Activated CD4-positive, alpha-beta T cell treated with anti-CD3 and anti-CD28 coated beads for 36 hours (primary cell): ENCODE measurements at regions not wholly inside any gene's neighbourhood (a gene's known extent, or its start where the extent isn't known, plus 50 kb on each side); places are given as distances from the start of the nearest gene placed in this dataset.
A peak's percentile ranks its signal among the peaks of the same experiment; 100 is the strongest.

Experiments used
- ATAC-seq: fragments of 200-7000 bp; cut with Tn5 transposase; one replicate; pipeline ENCODE4 v1.10.0; 2021; ENCODE audit warnings: mild to moderate bottlenecking, moderate library complexity
- CTCF ChIA-PET: fragments of 350-600 bp; sonication (Branson Sonifier 250); formaldehyde crosslinking; loops from one replicate; lab custom pipeline; 2021; ENCODE audit warnings: antibody characterized with exemption; lab: Charles Lee
- POLR2A ChIA-PET: fragments of 350-600 bp; sonication (Branson Sonifier 250); formaldehyde crosslinking; loops from one replicate; lab custom pipeline; 2021; ENCODE audit warnings: antibody characterized with exemption, inconsistent platforms; lab: Charles Lee
- DNase-seq: peaks from one replicate; pipeline ENCODE4 v3.0.0-alpha.2; 2020
- H3K27ac Mint-ChIP-seq: one replicate; pipeline ENCODE4 v1.8.0; 2021; ENCODE audit warnings: mixed read lengths
- H3K27me3 Mint-ChIP-seq: one replicate; pipeline ENCODE4 v1.8.0; 2021; ENCODE audit warnings: mixed read lengths
- H3K36me3 Mint-ChIP-seq: one replicate; pipeline ENCODE4 v1.8.0; 2021; ENCODE audit warnings: low read depth, mixed read lengths
- H3K4me1 Mint-ChIP-seq: one replicate; pipeline ENCODE4 v1.8.0; 2021; ENCODE audit warnings: mixed read lengths
- H3K4me3 Mint-ChIP-seq: one replicate; pipeline ENCODE4 v1.8.0; 2021; ENCODE audit warnings: mild to moderate bottlenecking, moderate library complexity, mixed read lengths
- H3K9me3 Mint-ChIP-seq: one replicate; pipeline ENCODE4 v1.8.0; 2021; ENCODE audit warnings: low read depth, mixed read lengths
- intact Hi-C, 2 experiments: fragments of 100-400 bp; cut with DNase I in 1 of 2; cut with micrococcal nuclease in 1 of 2; formaldehyde crosslinking; loops; one replicate each; pipeline versions ENCODE4 v1.14.2 to v1.15.1; 2022 to 2024; cut with DNase I, micrococcal nuclease

DNA sequence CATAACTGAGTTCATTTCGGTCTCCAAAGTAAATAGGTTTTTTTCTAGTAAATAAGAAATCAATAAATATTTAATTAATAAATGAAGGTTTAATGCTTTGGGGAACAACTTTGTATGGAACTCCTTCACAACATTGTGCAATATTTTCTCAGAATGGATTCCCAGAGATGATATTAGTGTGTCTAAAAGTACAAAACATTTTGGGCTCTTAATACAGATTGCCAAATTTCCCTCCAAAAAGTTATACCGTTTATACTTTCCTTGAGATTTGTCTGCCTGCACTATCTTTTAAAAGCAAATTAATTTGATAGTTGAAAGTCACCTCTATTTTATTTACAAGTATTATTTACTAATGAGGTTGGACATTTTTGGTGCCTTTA, 151.8 kb downstream of the FAM161A start:
- Mint-ChIP-seq H3K4me1 (no peaks in the 10 kb centered on the region), H3K36me3 (no peaks in the 10 kb centered on the region), H3K27ac (no peak overlapping the region), H3K9me3 (no peaks in the 10 kb centered on the region), H3K27me3 (no peaks in the 10 kb centered on the region), H3K4me3 (no peak overlapping the region)
- ATAC-seq (no peak), DNase-seq (no peak)
- CTCF ChIA-PET: no interaction called here
- intact Hi-C loops: no loop called here
- POLR2A ChIA-PET: no interaction called here

DNA sequence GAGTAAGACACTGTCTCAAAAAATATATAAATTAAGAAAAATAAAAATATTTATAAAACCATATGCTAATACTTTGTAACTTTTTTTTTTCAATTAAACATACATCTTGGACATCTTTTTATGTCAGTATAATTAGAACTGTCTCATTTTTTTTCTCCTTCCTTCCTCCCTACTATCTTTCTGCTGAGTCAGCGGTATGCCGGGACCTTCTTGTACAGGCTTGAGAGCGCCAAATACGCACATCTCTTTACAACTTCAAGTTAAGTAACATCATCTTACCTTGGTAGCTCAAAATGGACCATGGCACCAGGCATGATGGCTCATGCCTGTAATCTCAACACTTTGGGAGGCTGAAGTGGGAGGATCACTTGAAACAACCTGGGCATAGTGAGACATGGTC, 153.4 kb downstream of the FAM161A start:
- ChIA-PET CTCF (interaction anchor here (0.7 to 1.6 kb wide), 2 partner anchors 17 to 57 kb away, joined by 3 read pairs; no protein-coding TSS in a partner anchor), POLR2A (no interaction called here)
- no peaks in the 10 kb centered on the region for H3K9me3 Mint-ChIP-seq
- ATAC-seq: no peak
- no peaks in the 10 kb centered on the region for H3K27me3 Mint-ChIP-seq
- H3K4me1 Mint-ChIP-seq: peaks cover under 1% of the 10 kb centered on the region
- intact Hi-C loops: no loop called here
- DNase-seq: no peak
- no peak overlapping the region for H3K4me3 Mint-ChIP-seq
- no peak overlapping the region for H3K27ac Mint-ChIP-seq
- no peaks in the 10 kb centered on the region for H3K36me3 Mint-ChIP-seq

DNA sequence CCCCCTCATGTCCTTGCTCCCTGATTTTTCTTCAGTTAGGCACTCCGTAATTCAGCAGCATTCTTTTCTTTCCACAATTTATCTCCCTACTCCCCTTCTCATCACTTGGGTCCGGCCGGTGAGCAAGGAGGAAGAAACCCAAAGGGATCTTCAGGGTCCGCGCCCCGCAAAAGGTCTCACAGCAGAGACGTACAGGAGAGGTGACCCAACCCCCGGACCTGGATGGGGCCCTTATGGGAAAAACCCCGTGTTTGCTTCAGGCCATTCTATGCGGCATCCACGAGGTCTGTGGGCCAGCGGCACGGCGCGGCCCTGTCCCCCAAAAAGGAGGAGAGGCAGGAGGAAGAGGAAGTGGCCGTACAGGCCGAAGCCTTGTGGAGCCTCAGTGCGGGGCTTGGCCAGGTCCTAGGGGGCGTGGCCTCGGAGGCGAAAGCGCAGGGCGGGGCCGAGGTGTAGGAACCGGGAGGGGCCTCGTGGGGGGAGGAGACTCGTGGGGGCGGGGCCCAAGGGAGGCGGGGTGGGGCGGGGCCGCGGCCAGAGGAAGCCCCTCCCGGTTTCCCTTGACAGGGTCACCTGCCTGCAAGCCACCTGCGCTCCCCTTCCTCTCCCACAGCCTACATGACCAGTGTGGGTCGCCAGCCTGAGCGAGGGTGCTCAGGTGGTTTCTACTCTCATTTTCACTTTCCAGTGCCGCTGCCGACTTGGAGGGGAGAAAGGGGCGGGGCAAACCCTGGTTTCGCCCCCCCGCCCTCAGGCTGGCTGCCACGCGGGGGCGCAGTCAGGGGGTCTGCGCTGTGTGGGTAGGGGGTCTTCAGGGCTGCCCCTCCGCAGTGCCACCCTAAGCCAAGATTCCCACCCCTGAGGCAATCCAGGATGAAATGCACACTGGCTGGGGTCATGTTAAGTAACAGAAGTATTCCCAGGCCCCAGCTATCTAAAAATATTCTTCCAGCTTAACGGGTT, 156.4 kb upstream of the XPO1 start:
- peak; percentile 98 for ATAC-seq
- Mint-ChIP-seq H3K36me3 (no peaks in the 10 kb centered on the region), H3K27me3 (no peaks in the 10 kb centered on the region), H3K9me3 (no peaks in the 10 kb centered on the region), H3K4me1 (peaks cover 14% of the 10 kb centered on the region), H3K4me3 (peak overlapping the region; percentile 80), H3K27ac (peak overlapping the region; percentile 86)
- ChIA-PET CTCF (interaction anchor here (0.7 kb wide), 1 partner anchor 730 kb away, joined by 3 read pairs; no protein-coding TSS in a partner anchor), POLR2A (no interaction called here)
- intact Hi-C loops: loop anchor here (1.0 to 10.0 kb wide), 13 partner anchors 23 to 1010 kb away; partner anchors contain the start of genes XPO1 (in 2 of the 2), CCT4 (in 1 of the 2), COMMD1 (in 1 of the 2) and EHBP1 (in 1 of the 2)
- peak; percentile 93 for DNase-seq

DNA sequence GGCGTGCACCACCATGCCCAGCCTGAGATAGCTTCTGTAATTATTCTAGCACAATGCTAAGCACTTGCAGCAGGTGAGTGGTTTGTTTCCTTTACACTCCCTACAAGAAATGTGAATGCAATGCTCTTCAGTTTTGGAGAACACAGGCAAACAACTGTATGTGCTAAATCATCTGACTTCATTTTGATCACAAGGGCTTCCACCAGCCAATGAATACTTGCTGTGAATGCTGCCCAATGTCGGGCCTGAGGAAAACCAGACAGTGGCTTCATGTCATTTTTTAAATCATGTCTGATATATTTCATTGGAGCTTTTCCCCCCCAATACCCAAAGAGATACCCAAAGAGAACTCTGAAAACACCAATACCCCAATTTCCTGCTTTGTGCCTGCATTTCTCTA, 155.6 kb upstream of the XPO1 start:
- H3K4me1 Mint-ChIP-seq: peaks cover 18% of the 10 kb centered on the region
- peak overlapping the region; percentile 80 for H3K4me3 Mint-ChIP-seq
- intact Hi-C loops: loop anchor here (1.0 to 10.0 kb wide), 13 partner anchors 22 to 1011 kb away; partner anchors contain the start of genes XPO1 (in 2 of the 2), CCT4 (in 1 of the 2), COMMD1 (in 1 of the 2) and EHBP1 (in 1 of the 2)
- no peaks in the 10 kb centered on the region for H3K27me3 Mint-ChIP-seq
- H3K36me3 Mint-ChIP-seq: no peaks in the 10 kb centered on the region
- ATAC-seq (no peak), DNase-seq (no peak)
- POLR2A ChIA-PET: no interaction called here
- H3K27ac Mint-ChIP-seq: peak overlapping the region; percentile 86
- H3K9me3 Mint-ChIP-seq: no peaks in the 10 kb centered on the region
- CTCF ChIA-PET: interaction anchor here (0.6 kb wide), 2 partner anchors 50 to 96 kb away, joined by 3 read pairs; no protein-coding TSS in a partner anchor

DNA sequence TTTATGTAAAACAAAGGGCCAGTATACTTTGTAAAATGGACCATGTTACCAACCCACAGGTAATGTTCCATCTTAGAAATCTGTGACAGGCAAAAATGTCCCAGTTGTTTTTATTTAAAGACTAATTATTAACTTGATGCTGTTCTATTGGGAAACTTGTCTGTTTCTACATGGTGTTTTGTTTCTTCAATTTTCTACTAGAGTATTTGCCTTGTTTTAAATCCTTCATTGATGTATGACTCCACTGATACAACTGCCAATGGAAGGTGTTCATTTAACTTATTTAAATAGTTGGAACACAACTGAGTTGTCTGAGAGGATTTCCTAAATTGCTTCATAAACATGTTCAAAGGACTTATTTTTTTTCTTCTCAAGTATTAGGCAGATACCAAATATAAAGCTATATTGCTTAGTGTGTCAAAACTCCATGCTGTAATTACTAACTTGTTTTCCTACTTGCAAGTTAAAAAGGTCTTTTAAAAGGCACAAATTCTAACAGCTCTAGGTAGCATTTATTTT, 152.0 kb upstream of the XPO1 start:
- CTCF ChIA-PET: no interaction called here
- Mint-ChIP-seq H3K4me1 (peaks cover 16% of the 10 kb centered on the region), H3K9me3 (no peaks in the 10 kb centered on the region), H3K36me3 (no peaks in the 10 kb centered on the region), H3K27me3 (no peaks in the 10 kb centered on the region), H3K27ac (no peak overlapping the region), H3K4me3 (no peak overlapping the region)
- ATAC-seq (no peak), DNase-seq (no peak)
- POLR2A ChIA-PET: no interaction called here
- intact Hi-C loops: loop anchor here in 1 of 2 experiments (5.0 to 10.0 kb wide), 2 partner anchors 217 to 1015 kb away; partner anchors contain the start of genes COMMD1 and EHBP1

DNA sequence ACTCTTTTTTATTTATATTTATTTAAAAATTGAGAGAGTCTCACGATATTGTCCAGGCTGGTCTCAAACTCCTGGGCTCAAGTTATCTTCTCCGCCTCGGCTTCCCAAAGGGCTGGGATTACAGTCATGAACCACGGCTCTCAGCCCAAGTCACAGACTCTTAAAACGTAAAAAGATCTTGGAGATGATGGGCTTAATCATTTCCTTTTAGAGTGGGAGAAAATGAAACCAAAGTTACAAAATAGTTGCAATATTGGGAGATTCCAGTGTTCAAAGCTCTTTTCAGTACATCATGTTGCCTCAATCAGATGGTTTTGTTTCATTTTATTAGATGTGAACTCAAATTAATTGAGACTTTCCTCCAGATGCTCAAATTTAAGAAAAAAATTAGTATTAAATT, 151.4 kb upstream of the XPO1 start:
- no peaks in the 10 kb centered on the region for H3K27me3 Mint-ChIP-seq
- peaks cover 16% of the 10 kb centered on the region for H3K4me1 Mint-ChIP-seq
- DNase-seq (no peak), ATAC-seq (no peak)
- H3K4me3 Mint-ChIP-seq: no peak overlapping the region
- intact Hi-C loops: no loop called here
- no peaks in the 10 kb centered on the region for H3K9me3 Mint-ChIP-seq
- no peaks in the 10 kb centered on the region for H3K36me3 Mint-ChIP-seq
- peak overlapping the region; percentile 55 for H3K27ac Mint-ChIP-seq
- POLR2A ChIA-PET: no interaction called here
- CTCF ChIA-PET: no interaction called here

DNA sequence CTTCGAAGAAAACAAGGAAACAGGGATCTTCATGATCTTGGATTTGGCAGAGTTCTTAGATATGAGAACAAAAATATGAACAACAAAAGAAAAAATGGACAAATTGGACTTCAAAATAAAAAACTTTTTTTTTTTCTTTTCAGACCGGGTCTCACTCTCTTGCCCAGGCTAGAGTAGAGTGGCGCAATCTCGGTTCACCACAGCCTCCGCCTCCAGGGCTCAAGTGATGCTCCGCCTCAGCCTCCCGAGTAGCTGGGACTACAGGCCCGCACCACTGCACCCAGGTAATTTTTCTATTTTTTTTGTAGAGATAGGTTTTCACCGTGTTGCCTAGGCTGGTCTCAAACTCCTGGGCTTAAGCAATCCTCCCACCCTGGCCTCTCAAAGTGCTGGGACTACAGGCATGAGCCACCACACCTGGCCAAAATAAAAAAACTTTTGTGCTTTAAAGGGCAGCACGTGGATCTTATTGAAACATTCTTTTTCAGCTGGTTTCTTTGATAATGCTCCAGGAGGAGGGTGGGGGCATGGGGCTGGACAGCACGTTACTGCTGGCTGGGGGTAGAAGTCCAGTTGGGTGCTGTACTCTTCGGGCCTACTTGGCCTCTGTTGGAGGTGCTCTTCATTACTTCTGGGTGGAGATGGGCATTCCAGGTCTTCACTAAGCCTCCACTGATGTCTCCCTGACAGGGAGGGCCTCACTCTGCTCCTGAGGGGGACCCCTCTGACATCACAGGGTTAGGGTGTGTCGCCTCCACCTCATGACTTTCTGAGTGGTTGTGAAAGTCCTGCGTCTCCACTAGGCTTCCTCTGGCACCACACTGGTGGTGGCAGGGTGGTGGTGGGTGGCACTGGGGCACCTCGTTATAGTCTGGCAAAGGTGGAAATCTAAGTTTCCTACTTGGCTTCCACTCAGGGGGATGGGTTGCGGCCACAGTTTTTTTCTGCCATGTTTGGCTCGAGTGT, 150.5 kb upstream of the XPO1 start:
- peaks cover 8% of the 10 kb centered on the region for H3K4me1 Mint-ChIP-seq
- no peaks in the 10 kb centered on the region for H3K9me3 Mint-ChIP-seq
- no peaks in the 10 kb centered on the region for H3K27me3 Mint-ChIP-seq
- no peak for ATAC-seq
- CTCF ChIA-PET: interaction anchor here (0.7 kb wide), 1 partner anchor 539 kb away, joined by 3 read pairs; no protein-coding TSS in a partner anchor
- DNase-seq: no peak
- intact Hi-C loops: no loop called here
- H3K36me3 Mint-ChIP-seq: no peaks in the 10 kb centered on the region
- POLR2A ChIA-PET: no interaction called here
- H3K4me3 Mint-ChIP-seq: no peak overlapping the region
- no peak overlapping the region for H3K27ac Mint-ChIP-seq

DNA sequence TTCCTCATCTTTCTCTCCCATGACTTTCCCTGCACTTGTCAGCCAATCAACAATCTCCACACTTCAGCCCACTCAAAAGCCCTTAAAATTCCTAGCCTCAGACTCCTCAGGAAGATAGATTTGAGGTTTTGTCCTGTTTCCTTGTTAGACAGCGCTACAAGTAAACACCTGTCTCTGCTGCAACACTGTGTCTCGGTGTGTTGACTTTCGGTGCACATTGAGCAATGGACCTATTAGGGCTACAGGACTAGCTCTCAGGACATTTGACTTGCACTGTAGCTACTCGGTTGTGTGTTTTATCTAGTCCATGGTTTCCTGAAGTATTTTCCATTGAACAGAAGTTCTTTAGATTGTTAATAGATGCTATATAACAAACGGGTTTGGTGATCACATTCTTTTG, 140.9 kb upstream of the XPO1 start:
- no peak overlapping the region for H3K4me3 Mint-ChIP-seq
- ATAC-seq: no peak
- H3K9me3 Mint-ChIP-seq: peaks cover 19% of the 10 kb centered on the region
- H3K36me3 Mint-ChIP-seq: peaks cover 2% of the 10 kb centered on the region
- intact Hi-C loops: no loop called here
- POLR2A ChIA-PET: no interaction called here
- H3K27me3 Mint-ChIP-seq: no peaks in the 10 kb centered on the region
- H3K27ac Mint-ChIP-seq: no peak overlapping the region
- no peak for DNase-seq
- CTCF ChIA-PET: interaction anchor here (1.0 kb wide), 1 partner anchor 14 kb away, joined by 4 read pairs; no protein-coding TSS in a partner anchor
- H3K4me1 Mint-ChIP-seq: no peaks in the 10 kb centered on the region

DNA sequence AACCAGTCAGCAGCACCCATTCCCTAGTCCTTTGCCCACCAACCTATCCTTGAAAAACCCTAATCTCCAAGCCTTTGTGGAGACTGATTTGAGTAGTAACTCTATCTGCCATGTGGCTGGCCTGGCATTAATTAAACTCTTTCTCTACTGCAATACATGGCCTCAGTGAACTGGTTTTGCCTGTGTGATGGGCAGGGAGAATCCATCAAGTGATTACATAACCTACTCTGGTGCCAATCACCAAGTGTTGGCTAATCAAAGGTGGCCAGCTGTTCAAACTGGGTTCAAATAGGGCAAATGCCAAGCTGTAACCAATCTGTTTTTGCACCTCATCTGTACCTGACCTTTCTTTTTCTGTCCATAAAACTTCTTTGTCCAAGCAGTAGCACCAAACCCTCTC, 139.8 kb upstream of the XPO1 start:
- Mint-ChIP-seq H3K9me3 (peaks cover 19% of the 10 kb centered on the region), H3K4me1 (no peaks in the 10 kb centered on the region), H3K4me3 (no peak overlapping the region), H3K27me3 (no peaks in the 10 kb centered on the region), H3K36me3 (peaks cover 2% of the 10 kb centered on the region), H3K27ac (no peak overlapping the region)
- intact Hi-C loops: no loop called here
- ATAC-seq (no peak), DNase-seq (no peak)
- ChIA-PET POLR2A (no interaction called here), CTCF (no interaction called here)

DNA sequence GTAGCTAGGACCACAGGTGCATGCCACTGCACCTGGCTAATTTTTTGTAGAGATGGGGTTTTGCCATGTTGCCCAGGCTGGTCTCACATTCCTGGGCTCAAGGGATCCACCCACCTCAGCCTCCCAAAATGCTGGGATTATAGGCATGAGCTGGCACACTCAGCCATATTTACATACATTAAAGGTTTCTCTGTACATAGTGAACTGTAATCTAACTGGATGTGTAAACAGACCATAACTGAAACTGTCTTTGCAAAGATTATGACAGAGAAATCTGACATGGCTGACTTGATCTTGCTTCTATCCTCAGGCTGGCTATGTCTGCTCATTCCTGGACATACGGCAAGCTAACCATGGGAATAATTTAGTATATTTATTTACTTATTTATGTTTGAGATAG, 139.2 kb upstream of the XPO1 start:
- no peaks in the 10 kb centered on the region for H3K27me3 Mint-ChIP-seq
- peaks cover 2% of the 10 kb centered on the region for H3K36me3 Mint-ChIP-seq
- H3K9me3 Mint-ChIP-seq: peaks cover 19% of the 10 kb centered on the region
- CTCF ChIA-PET: no interaction called here
- no peak overlapping the region for H3K27ac Mint-ChIP-seq
- ATAC-seq: no peak
- no peak for DNase-seq
- intact Hi-C loops: no loop called here
- H3K4me3 Mint-ChIP-seq: no peak overlapping the region
- H3K4me1 Mint-ChIP-seq: no peaks in the 10 kb centered on the region
- POLR2A ChIA-PET: no interaction called here

DNA sequence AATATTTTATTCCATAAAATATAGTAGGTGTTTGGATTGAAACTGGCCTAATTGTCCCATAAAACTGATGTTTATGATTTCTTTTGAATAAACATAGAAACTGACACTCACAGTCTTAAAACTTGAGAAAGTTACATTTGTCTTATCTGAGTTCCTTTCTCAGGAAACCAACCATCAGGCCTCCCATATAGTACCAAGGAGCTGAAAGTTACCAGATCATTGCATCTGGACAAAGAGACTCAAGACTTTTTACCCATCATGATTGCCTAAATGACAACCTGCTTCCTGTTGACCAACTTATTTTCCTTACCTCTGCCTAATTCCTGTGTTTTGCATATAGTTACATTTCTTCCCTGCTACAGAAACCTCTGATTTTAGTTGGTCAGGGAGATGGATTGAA, 137.0 kb upstream of the XPO1 start:
- ChIA-PET CTCF (no interaction called here), POLR2A (no interaction called here)
- intact Hi-C loops: no loop called here
- no peaks in the 10 kb centered on the region for H3K27me3 Mint-ChIP-seq
- H3K36me3 Mint-ChIP-seq: peaks cover 2% of the 10 kb centered on the region
- no peak for DNase-seq
- no peak for ATAC-seq
- H3K27ac Mint-ChIP-seq: no peak overlapping the region
- H3K4me1 Mint-ChIP-seq: peaks cover 19% of the 10 kb centered on the region
- H3K9me3 Mint-ChIP-seq: peaks cover 19% of the 10 kb centered on the region
- H3K4me3 Mint-ChIP-seq: no peak overlapping the region
